H9 (cell line): ENCODE measurements at regions not wholly inside any gene's neighbourhood (a gene's known extent, or its start where the extent isn't known, plus 50 kb on each side); places are given as distances from the start of the nearest gene placed in this dataset.

ENCODE experiments used
- DNase-seq: peaks from one replicate; pipeline ENCODE4 v3.0.0-alpha.2; 2017
- H2AFZ ChIP-seq: one replicate; pipeline ENCODE4 v1.6.1; 2013; ENCODE audit warnings: mild to moderate bottlenecking, low read length, control low read depth, moderate library complexity
- H2AK5ac ChIP-seq: 2 replicates; pipeline ENCODE4 v1.6.1; 2013; ENCODE audit warnings: low read length, control low read depth, mixed read lengths; ENCODE audit not compliant: insufficient read length
- H2BK120ac ChIP-seq: one replicate; pipeline ENCODE4 v1.6.1; 2013; ENCODE audit warnings: low read depth, mild to moderate bottlenecking, low read length, control low read depth, inconsistent platforms; ENCODE audit not compliant: poor library complexity, severe bottlenecking
- H2BK12ac ChIP-seq: 2 replicates; pipeline ENCODE4 v1.6.1; 2013; ENCODE audit warnings: low read length, control low read depth, mixed read lengths, low read depth; ENCODE audit not compliant: insufficient read length
- H2BK15ac ChIP-seq: 2 replicates; pipeline ENCODE4 v1.6.1; 2013; ENCODE audit warnings: low read depth, low read length, control low read depth
- H2BK20ac ChIP-seq: one replicate; pipeline ENCODE4 v1.6.1; 2013; ENCODE audit warnings: low read depth, mild to moderate bottlenecking, low read length, control low read depth, inconsistent platforms; ENCODE audit not compliant: poor library complexity, severe bottlenecking
- H2BK5ac ChIP-seq: 2 replicates; pipeline ENCODE4 v1.6.1; 2013; ENCODE audit warnings: low read length, control low read depth, mixed read lengths; ENCODE audit not compliant: insufficient read length
- H3K14ac ChIP-seq: 2 replicates; pipeline ENCODE4 v1.6.1; 2013; ENCODE audit warnings: low read length, control low read depth; ENCODE audit not compliant: insufficient read depth
- H3K18ac ChIP-seq: 2 replicates; pipeline ENCODE4 v1.6.1; 2013; ENCODE audit warnings: low read depth, mild to moderate bottlenecking, mixed read lengths, low read length, control low read depth; ENCODE audit not compliant: insufficient read length
- H3K23ac ChIP-seq: 2 replicates; pipeline ENCODE4 v1.6.1; 2013; ENCODE audit warnings: low read length, control low read depth, mixed read lengths, low read depth; ENCODE audit not compliant: insufficient read length
- H3K23me2 ChIP-seq: 2 replicates; pipeline ENCODE4 v1.6.1; 2013; ENCODE audit warnings: low read depth, mild to moderate bottlenecking, mixed read lengths, low read length, control low read depth; ENCODE audit not compliant: insufficient read length, poor library complexity, severe bottlenecking
- H3K27ac ChIP-seq: 2 replicates; pipeline ENCODE4 v1.5.1; 2013; ENCODE audit warnings: low read length, control low read depth, mixed read lengths, low read depth; ENCODE audit not compliant: insufficient read length
- H3K27me3 ChIP-seq: 2 replicates; pipeline ENCODE4 v1.6.1; 2013; ENCODE audit warnings: low read length, control low read depth, inconsistent platforms; ENCODE audit not compliant: insufficient read depth
- H3K4ac ChIP-seq: 2 replicates; pipeline ENCODE4 v1.6.1; 2013; ENCODE audit warnings: low read depth, mild to moderate bottlenecking, control low read depth, inconsistent platforms, low read length, moderate library complexity
- H3K4me1 ChIP-seq: 2 replicates; pipeline ENCODE4 v1.6.1; 2013; ENCODE audit warnings: low read length, control low read depth, inconsistent platforms; ENCODE audit not compliant: insufficient read depth
- H3K4me2 ChIP-seq: 2 replicates; pipeline ENCODE4 v1.6.1; 2013; ENCODE audit warnings: low read length, control low read depth, mixed read lengths; ENCODE audit not compliant: insufficient read length, insufficient read depth
- H3K56ac ChIP-seq: 2 replicates; pipeline ENCODE4 v1.6.1; 2013; ENCODE audit warnings: low read depth, mild to moderate bottlenecking, mixed read lengths, low read length, control low read depth; ENCODE audit not compliant: insufficient read length
- H3K79me1 ChIP-seq: 2 replicates; pipeline ENCODE4 v1.6.1; 2013; ENCODE audit warnings: low read depth, mild to moderate bottlenecking, moderate library complexity, low read length, control low read depth, inconsistent platforms; ENCODE audit not compliant: insufficient read depth, poor library complexity, severe bottlenecking
- H3K79me2 ChIP-seq: 2 replicates; pipeline ENCODE4 v1.6.1; 2013; ENCODE audit warnings: low read length, control low read depth, inconsistent platforms; ENCODE audit not compliant: insufficient read depth
- H3K9ac ChIP-seq: 2 replicates; pipeline ENCODE4 v1.6.1; 2013; ENCODE audit warnings: low read length, control low read depth, mixed read lengths; ENCODE audit not compliant: insufficient read length; ENCODE audit errors: extremely low read depth
- H3K9me3 ChIP-seq: one replicate; pipeline ENCODE4 v1.6.1; 2013; ENCODE audit warnings: low read depth, low read length, inconsistent platforms; ENCODE audit not compliant: control insufficient read depth
- H3T11ph ChIP-seq: one replicate; pipeline ENCODE4 v1.6.1; 2013; ENCODE audit warnings: mild to moderate bottlenecking, low read length, control low read depth, inconsistent platforms
- H4K20me1 ChIP-seq: one replicate; pipeline ENCODE4 v1.6.1; 2013; ENCODE audit not compliant: control insufficient read depth, insufficient read length, insufficient read depth
- H4K5ac ChIP-seq: 2 replicates; pipeline ENCODE4 v1.6.1; 2013; ENCODE audit warnings: low read depth, mild to moderate bottlenecking, mixed read lengths, low read length, control low read depth; ENCODE audit not compliant: insufficient read length
- H4K8ac ChIP-seq: replicated peaks from 2 replicates; pipeline ENCODE4 v1.6.1; 2013; ENCODE audit warnings: low read length, control low read depth, mixed read lengths, low read depth; ENCODE audit not compliant: insufficient read length
- H4K91ac ChIP-seq: 2 replicates; pipeline ENCODE4 v1.6.1; 2013; ENCODE audit warnings: low read depth, mild to moderate bottlenecking, moderate library complexity, mixed read lengths, low read length, control low read depth; ENCODE audit not compliant: insufficient read length
- H3K27ac Mint-ChIP-seq, 3 experiments: 2 replicates in 2 of 3; 3 replicates in 1 of 3; pipeline ENCODE4 v1.8.0; 2020 to 2021; ENCODE audit warnings: mixed read lengths in 3 of 3, mild to moderate bottlenecking in 1 of 3, moderate library complexity in 1 of 3
- H3K27me3 Mint-ChIP-seq: 2 replicates; pipeline ENCODE4 v1.8.0; 2021; ENCODE audit warnings: low read depth, mild to moderate bottlenecking, moderate library complexity, mixed read lengths
- H3K36me3 Mint-ChIP-seq, 3 experiments: 2 replicates in 2 of 3; 3 replicates in 1 of 3; pipeline ENCODE4 v1.8.0; 2020 to 2021; ENCODE audit warnings: low read depth in 3 of 3, mixed read lengths in 3 of 3; ENCODE audit not compliant: insufficient read depth in 1 of 3
- H3K4me1 Mint-ChIP-seq, 2 experiments: 2 replicates each; pipeline ENCODE4 v1.8.0; 2020; ENCODE audit warnings: mixed read lengths in 2 of 2
- H3K4me3 Mint-ChIP-seq, 2 experiments: 2 replicates in 1 of 2; 3 replicates in 1 of 2; pipeline ENCODE4 v1.8.0; 2020 to 2021; ENCODE audit warnings: mild to moderate bottlenecking in 2 of 2, mixed read lengths in 2 of 2, moderate library complexity in 1 of 2
- H3K9me3 Mint-ChIP-seq, 2 experiments: 2 replicates in 1 of 2; 3 replicates in 1 of 2; pipeline ENCODE4 v1.8.0; 2020; ENCODE audit warnings: mild to moderate bottlenecking in 2 of 2, mixed read lengths in 2 of 2, moderate library complexity in 1 of 2
- CTCF ChIP-seq: fragments of 200-600 bp; sonication (generic); conservative IDR thresholded peaks from 3 replicates; pipeline ENCODE4 v1.8.0; 2021; ENCODE audit warnings: antibody characterized with exemption, mild to moderate bottlenecking
- WGBS: extraction: QIAGEN DNeasy Blood & Tissue Kit; methylation state at CpG from one replicate; pipeline ENCODE4 v1.1.7; 2013; ENCODE audit warnings: missing lambda C conversion rate, low lambda C conversion rate, mixed read lengths; ENCODE audit not compliant: insufficient read length; ENCODE audit errors: extremely low coverage; 5-methylcytosine and 5-hydroxymethylcytosine counted together

GRCh38 chr17:15894258-15894657 lies 50.7 kb upstream of the ADORA2B start:
- no peak overlapping the region for H2BK120ac ChIP-seq
- no peak overlapping the region for H3K14ac ChIP-seq
- H3K4me2 ChIP-seq, result no peak overlapping the region
- Mint-ChIP-seq H3K4me1 (peaks cover 5 to 9% of the 10 kb centered on the region in 2 experiments), H3K27me3 (no peaks in the 10 kb centered on the region; the same call in 1 of the 2 replicates), H3K9me3 (no peaks in the 10 kb centered on the region; a peak in 1 of 5 replicates), H3K36me3 (no peaks in the 10 kb centered on the region), H3K4me3 (no peak overlapping the region), H3K27ac (no peak overlapping the region)
- no peak overlapping the region for H3K18ac ChIP-seq
- H2BK20ac ChIP-seq, result no peak overlapping the region
- no peak overlapping the region for H2BK12ac ChIP-seq
- H3K4me1 ChIP-seq, result no peaks in the 10 kb centered on the region
- no peak overlapping the region for H2AK5ac ChIP-seq
- WGBS, result no CpG with 5 or more reads among the region's 5 CpGs
- H2BK15ac ChIP-seq, result no peak overlapping the region
- H4K20me1 ChIP-seq, result no peaks in the 10 kb centered on the region
- H3K79me1 ChIP-seq, result no peaks in the 10 kb centered on the region
- no peak for TF ChIP-seq CTCF
- no peaks in the 10 kb centered on the region for H3K79me2 ChIP-seq
- no peak overlapping the region for H4K5ac ChIP-seq
- H2AFZ ChIP-seq, result no peak overlapping the region
- no peak overlapping the region for H2BK5ac ChIP-seq
- no peak overlapping the region for H3K27ac ChIP-seq
- no peaks in the 10 kb centered on the region for H3K23me2 ChIP-seq
- H3K9me3 ChIP-seq, result no peaks in the 10 kb centered on the region
- H3K56ac ChIP-seq, result no peak overlapping the region
- no peak overlapping the region for H3K23ac ChIP-seq
- no peak overlapping the region for H3K9ac ChIP-seq
- H3T11ph ChIP-seq, result no peak overlapping the region
- no peak for DNase-seq
- H4K8ac ChIP-seq, result no peak overlapping the region
- no peaks in the 10 kb centered on the region for H3K27me3 ChIP-seq
- H4K91ac ChIP-seq, result no peak overlapping the region
- H3K4ac ChIP-seq, result no peak overlapping the region
